ENCODE measurements at regions not wholly inside any gene's neighbourhood (a gene's known extent, or its start where the extent isn't known, plus 50 kb on each side); places are given as distances from the start of the nearest gene placed in this dataset.
"Not testable (repeated sequence)": the region's sequence is repeated elsewhere in the genome, so short reads cannot be mapped to it uniquely, and the experiment has no call there.

GRCh38 chrX:40891798-40892197, 156.5 kb upstream of the MED14 start:
- DNase-seq (ENCODE audit: low read depth in 2 of 2): no peak

GRCh38 chrX:40893251-40893910, 158.0 kb upstream of the MED14 start:
- DNase-seq (ENCODE audit: low read depth in 2 of 2): no peak

GRCh38 chrX:40895246-40895645, 159.9 kb upstream of the MED14 start:
- DNase-seq (ENCODE audit: low read depth in 2 of 2): no peak

- no peak for DNase-seq (ENCODE audit: low read depth in 2 of 2)
These were observed 162.5 kb upstream of the MED14 start for GRCh38 chrX:40897718-40898270.

- DNase-seq (ENCODE audit: low read depth in 2 of 2): not testable (repeated sequence)
These were observed 169.4 kb upstream of the MED14 start for GRCh38 chrX:40904739-40905138.

- no peak for DNase-seq (ENCODE audit: low read depth in 2 of 2)
These were observed 172.7 kb upstream of the MED14 start for GRCh38 chrX:40908026-40908425.

- DNase-seq (ENCODE audit: low read depth in 2 of 2): no peak
These were observed 173.6 kb upstream of the MED14 start for GRCh38 chrX:40908857-40909475.

DNA sequence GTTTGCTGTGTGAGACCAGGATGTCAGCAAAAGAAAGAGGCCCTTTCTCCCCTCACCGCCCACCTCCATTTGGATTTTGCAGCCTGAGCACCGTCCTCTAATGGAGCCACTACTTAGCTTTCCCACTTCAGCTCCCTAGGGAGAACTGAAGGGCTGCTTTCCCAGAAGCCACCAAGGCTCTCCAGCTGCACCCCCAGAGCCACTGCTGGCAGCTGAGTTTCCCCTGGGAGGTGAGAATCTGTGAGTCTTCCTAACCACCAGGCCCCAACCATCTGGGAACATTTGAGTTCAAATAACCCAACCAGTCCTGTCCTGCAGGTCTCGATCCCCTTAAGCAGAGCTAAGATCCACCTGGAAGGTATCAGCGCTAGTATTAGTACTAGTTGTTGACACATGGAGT, 173.1 kb upstream of the USP9X start:
- no peak for DNase-seq (ENCODE audit: low read depth in 2 of 2)

GRCh38 chrX:40912576-40912975, 172.7 kb upstream of the USP9X start:
- no peak for DNase-seq (ENCODE audit: low read depth in 2 of 2)

GRCh38 chrX:40920351-40920750, 164.9 kb upstream of the USP9X start:
- no peak for DNase-seq (ENCODE audit: low read depth in 2 of 2)

- DNase-seq (ENCODE audit: low read depth in 2 of 2): no peak
These were observed 162.9 kb upstream of the USP9X start for GRCh38 chrX:40922307-40922706.

DNA sequence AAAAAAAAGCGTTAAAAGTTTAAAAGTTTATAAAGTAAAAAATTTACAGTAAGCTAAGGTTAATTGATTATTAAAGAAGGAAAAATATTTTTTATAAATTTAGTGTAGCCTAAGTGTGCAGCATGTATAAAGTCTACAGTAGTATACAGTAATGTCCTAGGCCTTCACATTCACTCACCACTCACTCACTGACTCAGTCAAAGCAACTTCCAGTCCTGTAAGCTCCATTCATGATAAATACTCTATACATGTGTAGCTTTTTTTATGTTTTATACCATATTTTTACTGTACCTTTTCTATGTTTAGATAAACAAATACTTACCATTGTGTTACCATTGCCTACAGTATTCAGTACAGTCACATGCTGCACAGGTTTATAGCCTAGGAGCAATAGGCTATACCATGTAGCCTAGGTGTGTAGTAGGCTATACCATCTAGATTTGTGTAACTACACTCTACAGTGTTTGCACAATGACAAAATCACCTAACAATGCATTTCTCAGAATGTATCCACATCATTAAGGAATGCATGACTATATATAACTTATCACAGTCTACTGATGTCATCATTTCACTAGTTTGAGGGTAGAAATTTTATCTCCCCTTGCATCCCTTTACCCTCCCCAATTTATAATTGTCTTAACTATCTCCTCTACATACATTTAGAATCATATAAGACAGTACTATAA, 158.4 kb upstream of the USP9X start:
- not testable (repeated sequence) for DNase-seq (ENCODE audit: low read depth in 2 of 2)

GRCh38 chrX:40928076-40928475, 157.2 kb upstream of the USP9X start:
- DNase-seq (ENCODE audit: low read depth in 2 of 2): no peak

- no peak for DNase-seq (ENCODE audit: low read depth in 2 of 2)
These were observed 153.3 kb upstream of the USP9X start for GRCh38 chrX:40931921-40932320.

GRCh38 chrX:40933132-40933705, 152.0 kb upstream of the USP9X start:
- DNase-seq (ENCODE audit: low read depth in 2 of 2): no peak

- no peak for DNase-seq (ENCODE audit: low read depth in 2 of 2)
These were observed 151.4 kb upstream of the USP9X start for GRCh38 chrX:40933706-40934425.

DNA sequence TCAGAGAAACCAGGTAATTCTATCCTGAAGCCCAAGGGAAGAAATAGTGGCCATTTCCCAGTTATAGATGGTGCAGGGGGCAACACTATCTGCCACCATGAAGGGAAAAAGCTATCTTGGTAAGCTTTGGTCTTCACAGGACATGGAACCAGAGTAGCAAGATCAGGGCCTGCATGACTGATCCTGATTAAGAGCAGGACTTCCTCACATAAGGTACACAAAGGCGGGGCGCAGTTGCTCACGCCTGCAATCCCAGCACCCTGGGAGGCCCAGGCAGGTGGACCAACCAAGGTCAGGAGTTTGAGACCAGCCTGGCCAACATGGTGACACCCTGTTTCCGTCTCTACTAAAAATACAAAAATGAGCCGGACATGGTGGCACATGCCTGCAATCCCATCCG, 148.4 kb upstream of the USP9X start:
- DNase-seq (ENCODE audit: low read depth in 2 of 2): no peak

- DNase-seq (ENCODE audit: low read depth in 2 of 2): no peak
These were observed 146.8 kb upstream of the USP9X start for GRCh38 chrX:40938423-40938822.

DNA sequence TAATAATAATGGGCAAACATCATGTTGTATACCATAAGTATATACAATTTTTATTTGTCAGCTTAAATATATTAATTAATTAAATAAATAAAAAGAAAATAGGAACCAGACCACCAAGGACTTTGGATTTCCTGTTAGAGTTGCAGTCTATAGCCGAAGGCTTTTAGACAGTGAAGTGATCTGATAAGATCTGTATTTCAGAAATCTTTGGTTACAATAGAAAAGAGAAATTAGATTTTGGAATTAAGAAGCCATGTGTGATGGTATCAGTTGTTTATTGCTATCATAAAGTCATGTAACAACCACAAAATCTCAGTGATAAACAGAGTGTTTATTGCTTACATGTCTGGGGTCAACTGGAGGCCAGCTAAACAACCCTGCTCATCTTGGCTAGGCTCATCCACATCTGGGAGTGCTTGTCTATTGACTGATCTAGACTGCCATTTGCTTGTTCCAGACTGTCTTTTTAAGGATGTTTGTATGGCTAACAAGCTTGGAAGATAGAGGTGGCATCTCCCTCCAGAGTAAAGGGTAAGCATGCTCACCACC, 142.1 kb upstream of the USP9X start:
- no peak for DNase-seq (ENCODE audit: low read depth in 2 of 2)

DNA sequence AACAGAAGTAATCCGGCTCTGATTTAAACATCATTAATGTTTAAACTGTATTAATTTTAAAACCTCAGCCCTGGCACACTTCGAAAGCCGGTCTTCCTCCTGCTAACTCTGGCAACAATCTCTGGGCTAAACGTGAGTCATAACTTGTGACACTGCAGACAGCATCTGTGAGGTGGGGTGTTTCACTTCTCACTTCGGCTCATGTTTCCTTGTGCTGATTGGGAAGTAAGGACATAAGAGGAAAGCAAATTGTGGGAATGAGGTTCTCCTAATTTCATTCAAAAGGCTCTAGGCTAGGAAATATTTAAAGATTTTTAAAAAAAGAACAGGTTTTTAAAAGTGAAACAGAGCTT, 139.9 kb upstream of the USP9X start:
- no peak for DNase-seq (ENCODE audit: low read depth in 2 of 2)

- DNase-seq (ENCODE audit: low read depth in 2 of 2): no peak
These were observed 138.0 kb upstream of the USP9X start for GRCh38 chrX:40947276-40947675.

DNA sequence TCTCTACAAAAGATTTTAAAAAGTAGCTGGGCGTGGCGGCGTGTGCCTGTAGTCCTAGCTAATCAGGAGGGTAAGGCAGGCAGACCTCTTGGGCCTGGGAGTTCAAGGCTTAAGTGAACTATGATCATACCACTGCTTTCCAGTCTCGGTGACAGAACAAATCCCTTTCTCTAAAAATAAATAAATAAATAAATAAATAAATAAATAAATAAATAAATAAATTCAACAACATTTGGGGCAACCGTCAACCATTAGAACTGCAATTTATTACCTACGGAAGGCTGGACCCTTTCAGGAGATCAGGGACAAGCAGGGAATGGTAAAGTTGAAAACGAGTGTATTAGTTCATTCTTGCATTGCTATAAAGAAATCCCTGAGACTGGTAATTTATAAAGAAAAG, 136.2 kb upstream of the USP9X start:
- DNase-seq (ENCODE audit: low read depth in 2 of 2): no peak
